CD4-positive, alpha-beta T cell treated with Interleukin-21 for 1 hour (primary cell): ENCODE measurements at regions not wholly inside any gene's neighbourhood (a gene's known extent, or its start where the extent isn't known, plus 50 kb on each side); places are given as distances from the start of the nearest gene placed in this dataset.
"Not testable (repeated sequence)": the region's sequence is repeated elsewhere in the genome, so short reads cannot be mapped to it uniquely, and the experiment has no call there.

Experiments
- DNase-seq: peaks from one replicate; pipeline ENCODE4 v3.0.0-alpha.2; 2020

DNA sequence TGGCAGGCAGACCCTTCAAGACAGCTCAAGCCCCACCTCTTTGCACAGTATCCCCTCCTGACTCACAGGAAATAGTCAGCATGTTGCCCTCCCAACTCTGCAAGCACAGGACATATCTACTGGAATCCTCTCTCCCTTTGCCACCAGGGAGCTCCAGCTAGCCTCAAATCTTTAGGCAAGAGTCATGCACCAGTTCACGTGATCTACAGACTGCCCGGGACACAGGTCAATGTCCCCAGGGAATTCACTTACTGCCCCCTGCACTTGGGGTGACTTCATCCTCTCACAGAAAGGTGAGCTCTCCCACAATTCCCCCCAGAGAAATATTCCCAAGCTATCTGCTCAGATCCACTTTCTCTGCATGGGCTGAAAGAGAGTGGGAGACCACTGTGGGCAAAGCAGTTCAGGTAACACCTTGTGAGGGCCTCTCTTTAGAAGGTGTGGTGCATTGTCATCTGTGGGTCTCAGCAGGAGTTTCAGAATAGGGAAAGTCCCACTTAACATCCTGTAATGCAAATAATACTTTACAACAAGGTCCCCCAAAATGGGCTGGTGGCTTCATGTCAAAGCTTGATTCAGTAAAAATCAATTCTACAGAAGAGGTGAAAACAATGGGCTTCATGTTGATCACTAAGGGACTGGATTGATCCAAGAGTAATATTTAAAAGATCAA is 129.9 kb downstream of the NOC3L start:
- no peak for DNase-seq

DNA sequence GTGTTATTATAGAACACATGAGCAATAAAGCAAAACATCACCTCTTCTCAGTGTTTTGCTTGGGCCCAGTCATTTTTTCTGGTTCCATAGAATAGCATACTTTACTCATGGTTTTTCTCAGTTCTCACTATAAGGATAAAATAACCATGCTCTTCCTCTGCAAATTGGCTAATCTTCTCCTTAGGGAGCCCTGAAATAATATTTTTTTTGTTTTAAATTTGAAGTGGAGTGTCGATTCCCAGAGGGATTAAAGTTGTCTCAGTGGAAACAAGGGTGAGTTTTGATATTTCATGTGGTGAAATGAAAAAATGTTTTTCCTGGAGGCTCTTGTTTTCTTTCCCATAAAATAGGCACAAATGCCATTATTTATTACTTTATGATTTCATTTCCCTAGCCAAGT is 127.3 kb downstream of the NOC3L start:
- DNase-seq = no peak

DNA sequence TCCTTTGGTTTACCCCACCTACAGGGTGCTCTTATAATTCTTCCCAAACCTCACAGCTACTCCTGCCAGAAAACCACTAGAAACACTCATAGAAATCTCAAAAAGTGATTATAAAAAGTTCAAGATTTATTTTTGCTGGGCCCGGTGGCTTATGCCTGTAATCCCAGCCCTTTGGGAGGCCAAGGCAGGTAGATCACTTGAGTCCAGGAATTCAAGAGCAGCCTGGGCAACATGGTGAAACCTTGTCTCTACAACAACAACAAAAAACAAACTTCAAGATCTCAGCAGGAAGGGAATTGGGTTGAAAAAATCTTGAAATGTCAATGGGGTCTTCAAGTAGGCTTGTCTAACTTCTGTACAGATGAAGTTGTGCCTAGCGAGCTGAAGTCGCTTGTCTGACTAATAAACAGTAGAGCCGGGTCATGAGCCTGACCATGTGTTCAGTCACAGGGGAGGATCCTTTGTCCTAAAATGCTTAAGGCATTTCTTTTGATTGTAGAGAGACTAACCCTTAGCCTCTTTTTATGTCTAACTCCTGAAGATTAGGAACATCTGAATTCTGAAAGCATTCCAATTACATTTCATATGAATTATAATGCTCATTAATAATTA is 124.6 kb downstream of the NOC3L start:
- no peak for DNase-seq

DNA sequence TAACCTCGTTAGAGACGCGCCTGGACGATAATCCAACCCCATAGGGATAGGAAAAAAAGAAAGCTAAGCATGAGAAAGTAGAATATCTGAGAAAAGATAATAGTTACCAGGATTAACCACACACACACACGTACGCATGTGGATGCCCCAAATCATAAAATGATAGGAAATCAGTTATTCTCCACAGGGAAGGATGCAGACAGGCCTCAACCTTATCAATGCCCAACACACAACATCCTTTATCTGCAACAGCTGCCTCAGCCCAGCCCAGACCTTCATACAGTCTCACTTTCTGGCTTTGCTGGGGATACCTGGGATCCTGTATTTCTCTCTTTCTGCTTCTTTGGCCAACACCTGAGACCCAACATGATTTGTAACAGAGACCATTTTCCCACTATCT is 123.0 kb downstream of the NOC3L start:
- DNase-seq = no peak

DNA sequence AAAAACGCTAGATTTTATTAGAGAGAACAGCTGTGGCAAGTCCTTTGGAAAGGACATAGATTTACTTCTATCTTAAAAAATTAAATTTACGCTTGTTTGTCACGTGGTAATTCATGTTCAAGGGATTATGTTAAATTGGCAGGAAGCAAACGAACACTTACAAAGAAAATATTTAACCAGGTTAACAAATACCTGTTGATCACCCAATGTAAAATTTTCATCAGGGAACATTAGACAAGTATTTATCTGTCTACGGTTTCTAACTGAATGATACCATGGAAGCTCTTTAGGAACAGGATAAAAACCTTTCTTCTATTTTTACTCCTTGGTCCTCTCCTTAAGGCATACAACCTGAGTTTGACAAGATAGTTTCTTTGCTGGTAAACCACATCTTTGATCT is 122.2 kb downstream of the NOC3L start:
- no peak for DNase-seq

DNA sequence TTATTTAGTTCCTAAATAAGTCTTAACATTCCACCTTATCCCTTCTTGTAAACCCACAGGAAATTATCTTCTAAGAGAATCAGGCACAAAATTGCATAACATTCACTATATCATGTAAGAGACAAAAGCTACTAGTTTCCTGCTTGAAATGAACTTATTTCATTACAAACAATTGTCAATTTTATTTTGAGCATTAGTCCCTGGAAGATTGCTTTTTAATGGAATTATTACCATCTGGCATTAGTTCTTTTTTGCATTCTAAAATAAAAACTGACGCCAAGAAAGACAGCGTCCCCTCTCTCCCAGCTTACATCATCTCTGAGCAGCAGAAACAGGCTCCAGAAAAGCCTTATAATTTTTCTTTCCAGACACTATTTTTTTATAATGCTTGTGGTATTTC is 121.8 kb downstream of the NOC3L start:
- DNase-seq = no peak

DNA sequence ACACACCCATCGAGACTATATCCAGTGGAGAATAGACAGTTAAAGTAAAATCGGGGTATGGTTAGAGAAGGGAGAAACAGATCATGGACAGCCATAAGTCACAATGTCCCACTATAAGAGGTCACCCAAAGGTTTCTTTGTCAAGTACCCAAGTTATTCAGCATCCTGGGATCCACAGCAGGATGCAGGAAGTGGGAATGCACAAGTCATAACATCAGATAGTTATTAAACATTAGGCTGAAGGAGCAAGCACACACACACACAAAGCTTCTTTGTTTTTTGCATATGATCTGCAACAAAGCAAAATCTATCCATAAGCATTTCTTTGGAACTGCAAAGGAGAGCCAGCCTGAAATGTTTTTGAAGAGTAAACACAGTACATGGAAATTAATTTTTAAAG is 111.6 kb downstream of the NOC3L start:
- DNase-seq = no peak

DNA sequence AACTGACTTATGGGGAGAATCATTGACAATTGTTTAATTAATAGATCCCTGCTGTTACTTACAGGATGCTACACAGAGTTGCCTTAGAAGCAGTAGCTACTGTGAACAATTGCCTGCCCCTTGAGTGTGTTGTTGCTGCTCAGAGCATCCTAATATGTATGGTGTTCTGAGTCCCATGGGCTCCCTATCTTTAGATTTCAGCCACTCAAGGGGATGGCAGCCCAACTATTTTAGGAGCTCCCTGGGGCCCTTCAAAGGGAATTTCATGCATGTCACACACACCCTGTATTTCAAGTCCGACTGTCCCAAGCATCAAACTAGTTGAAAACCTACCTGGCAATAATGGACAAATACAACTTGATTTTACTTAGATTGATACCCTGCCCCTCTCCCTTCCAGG is 111.2 kb downstream of the NOC3L start:
- DNase-seq = no peak

DNA sequence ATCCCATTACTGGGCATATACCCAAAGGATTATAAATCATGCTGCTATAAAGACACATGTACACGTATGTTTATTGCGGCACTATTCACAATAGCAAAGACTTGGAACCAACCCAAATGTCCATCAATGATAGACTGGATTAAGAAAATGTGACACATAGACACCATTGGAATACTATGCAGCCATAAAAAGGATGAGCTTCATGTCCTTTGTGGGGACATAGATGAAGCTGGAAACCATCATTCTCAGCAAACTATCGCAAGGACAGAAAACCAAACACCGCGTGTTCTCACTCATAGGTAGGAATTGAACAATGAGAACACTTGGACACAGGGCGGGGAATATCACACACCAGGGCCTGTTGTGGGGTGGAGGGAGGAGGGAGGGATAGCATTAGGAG is 105.3 kb downstream of the NOC3L start:
- not testable (repeated sequence) for DNase-seq

DNA sequence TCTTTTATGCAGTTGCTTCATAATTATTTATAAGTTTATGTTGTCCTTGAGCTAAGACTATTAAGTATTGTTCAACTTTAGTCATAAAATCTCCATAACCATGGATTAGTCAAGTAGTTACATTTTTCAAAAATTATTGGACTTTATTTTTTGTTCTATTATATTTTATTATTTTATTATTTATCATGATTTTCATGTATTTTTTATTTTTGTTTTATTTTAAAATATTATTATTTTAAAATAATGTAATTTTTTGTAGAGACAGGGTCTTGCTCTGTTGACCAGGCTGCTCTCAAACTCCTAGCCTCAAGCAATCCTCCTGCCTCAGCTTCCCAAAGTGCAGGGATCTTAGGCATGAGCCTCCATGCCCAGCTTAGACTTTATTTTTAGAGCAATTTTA is 102.3 kb downstream of the NOC3L start:
- DNase-seq = no peak

DNA sequence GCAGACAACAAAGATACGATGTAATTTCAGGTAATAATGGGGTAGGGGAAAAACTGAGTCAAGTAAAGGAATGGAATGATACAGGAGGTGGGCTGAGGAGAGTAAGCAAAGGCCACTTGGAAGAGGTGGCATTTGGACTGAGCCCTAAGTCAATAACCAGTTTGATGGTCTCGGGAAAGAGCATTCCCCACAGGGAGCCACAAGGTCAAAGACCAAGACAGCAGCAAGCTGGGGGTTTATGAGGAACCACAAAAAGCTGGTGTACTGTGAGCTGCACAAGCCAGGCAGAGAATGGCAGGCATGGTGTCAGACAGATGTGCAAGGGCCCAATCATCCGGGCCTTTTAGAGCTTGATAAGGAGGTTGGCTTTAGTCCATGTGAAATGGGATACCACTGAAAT is 98.7 kb downstream of the NOC3L start:
- DNase-seq = no peak

DNA sequence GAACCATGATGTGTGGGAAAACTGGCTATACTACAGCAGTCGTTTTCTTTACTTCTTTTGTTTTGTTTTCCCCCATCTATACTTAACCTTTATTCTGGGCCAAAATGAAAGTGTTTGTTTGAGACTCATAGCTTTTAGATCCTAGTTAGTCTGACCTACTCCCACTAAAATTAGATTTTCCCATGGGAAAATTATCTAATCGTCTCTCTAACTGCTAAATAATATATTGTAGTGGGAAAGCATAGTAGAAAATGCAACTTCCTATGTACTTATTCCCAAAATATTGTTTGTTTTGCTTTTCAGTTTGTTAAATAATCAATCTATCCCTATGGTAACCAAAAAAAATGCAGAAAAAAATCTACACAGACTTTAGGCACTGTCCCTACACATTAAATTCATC is 96.6 kb downstream of the NOC3L start:
- no peak for DNase-seq

DNA sequence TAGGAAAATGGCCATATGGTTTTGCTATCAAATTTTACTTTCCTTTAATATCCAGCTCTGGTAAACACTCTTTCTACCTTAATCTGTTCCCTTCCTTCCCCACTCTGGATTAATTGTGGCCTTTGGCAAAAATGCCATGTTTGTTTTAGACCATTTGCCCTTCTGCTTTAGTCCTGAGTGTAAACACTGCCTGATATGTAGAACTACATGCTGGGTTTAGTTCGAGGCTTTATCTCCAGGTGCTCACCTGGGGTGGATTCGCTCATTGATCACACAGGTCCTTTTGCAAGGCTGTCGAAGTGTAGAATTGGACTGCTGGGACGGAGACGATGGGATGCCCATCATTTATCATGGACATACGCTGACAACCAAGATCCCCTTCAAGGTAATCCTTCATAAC is 94.1 kb downstream of the NOC3L start:
- no peak for DNase-seq

DNA sequence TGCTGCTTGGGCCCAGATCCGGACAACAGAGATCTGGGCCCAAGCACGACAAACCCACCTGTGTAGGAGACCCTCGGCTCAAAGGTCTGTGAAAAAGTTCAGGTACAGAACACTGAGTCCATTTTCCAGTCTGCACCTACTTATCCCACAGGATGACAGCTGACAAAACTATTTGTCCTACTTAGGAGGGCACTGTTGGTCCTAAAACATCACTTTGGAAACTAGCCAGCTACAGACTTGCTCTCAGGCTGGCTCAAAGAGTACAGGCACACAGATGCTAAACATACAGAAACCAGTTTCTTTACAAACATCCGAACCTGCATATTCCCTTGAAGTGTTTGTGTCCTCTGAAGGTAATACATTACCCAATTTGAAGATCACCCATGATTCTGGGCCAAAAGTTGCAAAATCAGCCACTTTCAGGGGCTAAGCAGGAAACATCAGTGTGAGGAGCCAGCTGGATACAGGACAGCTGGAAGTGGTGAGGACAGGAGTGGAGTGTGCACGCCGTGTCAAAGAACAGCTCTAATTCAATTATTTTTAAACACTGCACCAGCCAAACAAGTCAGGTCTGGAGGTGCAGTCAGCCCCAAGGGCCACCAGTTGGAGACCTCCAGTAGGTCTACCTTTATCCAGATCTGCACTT is 88.5 kb downstream of the NOC3L start:
- no peak for DNase-seq

DNA sequence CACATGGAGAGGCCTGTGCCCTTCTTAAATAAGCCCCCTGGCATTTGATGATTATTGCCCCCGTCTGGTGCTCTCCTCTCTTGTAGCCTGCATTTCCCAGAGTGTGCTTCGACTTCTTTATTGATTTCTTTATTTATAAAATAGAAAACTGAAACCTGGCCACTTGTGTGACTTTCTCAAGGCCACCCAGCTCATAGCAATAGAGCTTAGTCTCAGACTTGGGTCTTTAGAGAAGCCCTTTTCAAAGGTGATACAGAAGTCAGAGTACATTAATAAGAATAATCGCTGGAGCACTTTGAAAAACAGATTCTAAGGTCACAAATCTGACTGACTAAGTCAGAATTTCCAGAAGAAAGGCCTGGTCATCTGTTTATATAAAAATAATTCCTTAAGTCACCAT is 86.6 kb downstream of the NOC3L start:
- DNase-seq = no peak

DNA sequence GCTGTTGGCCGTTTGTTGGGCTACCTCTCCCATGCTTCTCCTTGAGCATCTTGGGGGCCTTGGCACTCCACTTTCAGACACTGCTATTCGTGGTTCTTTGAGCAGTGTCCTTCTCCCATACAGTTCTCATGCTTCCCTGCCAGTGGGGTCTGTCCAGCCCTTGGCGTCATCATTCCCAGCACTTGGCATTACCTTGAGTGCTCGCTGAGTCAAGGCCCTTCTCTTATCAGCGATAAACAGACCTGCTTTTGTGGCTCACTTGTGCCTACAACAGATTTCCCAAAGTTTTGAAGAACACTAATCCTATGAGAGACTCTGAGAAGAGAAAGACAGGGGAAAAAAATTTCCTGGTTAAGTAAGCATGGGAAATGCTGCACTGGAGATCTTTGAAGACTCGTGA is 85.3 kb downstream of the NOC3L start:
- no peak for DNase-seq

DNA sequence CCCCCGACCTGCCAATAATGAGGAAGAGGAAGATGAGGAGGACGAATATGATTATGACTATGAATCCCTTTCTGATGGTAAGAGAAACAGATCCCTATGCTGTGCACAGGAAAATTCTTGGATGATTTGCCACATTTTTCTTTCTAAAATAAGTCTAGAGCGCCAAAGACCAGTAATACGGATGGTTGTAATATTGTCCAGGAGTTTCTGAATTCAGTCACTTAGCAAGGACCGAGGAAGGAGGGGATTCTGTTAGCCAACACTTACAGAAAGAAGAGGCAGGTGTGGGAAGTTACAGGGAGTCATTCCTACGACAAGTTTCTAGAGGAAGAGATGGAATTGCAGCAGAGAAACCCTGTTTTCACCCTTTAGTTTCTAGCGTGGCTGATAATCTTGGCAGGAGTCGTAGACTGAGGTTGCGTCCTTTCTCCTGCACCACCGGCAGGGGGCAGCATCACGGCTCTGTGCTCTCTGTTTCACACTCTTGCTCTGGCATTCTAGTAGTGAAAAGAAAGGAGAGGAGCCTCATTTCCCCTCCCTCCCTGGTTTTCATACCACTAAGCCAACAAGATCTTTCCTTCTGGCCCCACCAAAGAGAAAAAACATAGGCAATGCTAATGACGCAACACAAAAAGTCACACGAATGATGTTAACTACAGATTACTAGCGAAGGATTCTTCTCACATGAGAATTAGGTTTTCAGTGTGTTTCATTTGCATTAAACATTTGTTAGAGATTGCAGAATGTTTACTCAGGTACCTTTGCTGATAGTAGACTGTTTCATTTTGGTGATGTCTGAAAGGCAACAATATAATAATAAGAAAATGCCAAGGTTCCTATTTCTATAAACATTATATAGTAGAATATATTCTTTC is 82.7 kb downstream of the NOC3L start:
- peak; percentile 34 for DNase-seq

DNA sequence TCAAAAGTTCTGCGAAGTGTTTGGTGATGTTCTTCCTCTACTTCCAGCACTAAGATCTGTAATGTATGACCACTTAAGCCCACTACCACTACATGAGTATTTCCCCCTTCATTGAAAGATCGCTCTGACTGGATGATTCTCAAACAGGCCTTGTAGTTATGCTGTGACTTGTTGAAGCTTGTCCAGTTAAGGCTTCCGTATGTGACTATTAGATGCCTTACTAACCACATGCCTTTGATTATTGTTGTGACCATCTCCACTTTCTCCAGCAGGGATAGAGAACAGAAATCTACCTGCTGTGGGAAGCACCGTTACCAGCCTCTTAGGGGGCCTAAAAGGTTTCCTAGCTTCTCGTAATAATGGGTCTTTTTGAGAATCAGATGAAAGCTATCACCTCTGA is 81.1 kb downstream of the NOC3L start:
- DNase-seq = no peak

DNA sequence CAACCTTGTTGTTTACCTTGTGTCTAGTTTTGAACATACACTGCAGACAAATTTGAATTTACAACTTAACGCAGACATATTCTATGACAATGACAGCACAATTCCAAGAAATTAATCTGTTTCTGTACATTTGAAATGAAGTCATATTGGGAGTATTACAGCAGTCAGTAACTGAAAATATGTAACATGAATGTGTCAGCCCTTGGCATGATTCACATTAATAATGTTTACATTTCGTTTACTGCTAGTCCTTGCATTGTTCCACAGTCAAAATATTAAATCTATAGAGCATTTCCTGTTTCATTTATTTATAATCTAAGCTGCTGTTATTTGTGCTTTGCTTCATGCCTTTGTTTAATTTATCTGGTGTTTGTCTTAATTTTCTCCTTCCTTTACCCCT is 80.4 kb downstream of the NOC3L start:
- DNase-seq = no peak
